Posterior vena cava (tissue), 2 donors: ENCODE measurements at regions not wholly inside any gene's neighbourhood (a gene's known extent, or its start where the extent isn't known, plus 50 kb on each side); places are given as distances from the start of the nearest gene placed in this dataset.
"Not testable (repeated sequence)": the region's sequence is repeated elsewhere in the genome, so short reads cannot be mapped to it uniquely, and the experiment has no call there.

ENCODE experiments used
- DNase-seq: peaks from one replicate; pipeline ENCODE4 v3.0.0-alpha.2; 2020; ENCODE audit warnings: low spot score
- intact Hi-C, 2 donors: fragments of 100-400 bp; cut with DNase I; formaldehyde crosslinking; loops; one replicate each; pipeline versions ENCODE4 v1.14.1 to v1.14.2; 2022 to 2023
- donor health status: DM: yes; HTN: yes; CAD: no.
- donor health status: DM: yes; HTN: yes; CAD: no.

GRCh38 chr2:228507231-228507824 lies 325.8 kb upstream of the SPHKAP start:
- intact Hi-C loops, result no loop called here
- no peak for DNase-seq

- intact Hi-C loops, result no loop called here
- DNase-seq, result no peak
Observed at GRCh38 chr2:228503731-228504130, 322.2 kb upstream of the SPHKAP start.

GRCh38 chr2:228493852-228494251 lies 312.4 kb upstream of the SPHKAP start:
- intact Hi-C loops, result no loop called here
- no peak for DNase-seq

GRCh38 chr2:228479014-228479413 lies 297.5 kb upstream of the SPHKAP start:
- intact Hi-C loops, result no loop called here
- no peak for DNase-seq

- no peak for DNase-seq
- intact Hi-C loops, result no loop called here
Observed at GRCh38 chr2:228474466-228474865, 293.0 kb upstream of the SPHKAP start.

GRCh38 chr2:228469721-228470120 lies 288.2 kb upstream of the SPHKAP start:
- DNase-seq, result no peak
- intact Hi-C loops, result loop anchor here in 1 of 2 donors (5.0 kb wide), 1 partner anchor 177 kb away; no protein-coding TSS in a partner anchor

GRCh38 chr2:228466851-228467250 lies 285.4 kb upstream of the SPHKAP start:
- DNase-seq, result no peak
- intact Hi-C loops, result loop anchor here in 1 of 2 donors (5.0 kb wide), 1 partner anchor 175 kb away; no protein-coding TSS in a partner anchor

GRCh38 chr2:228465408-228465807 lies 283.9 kb upstream of the SPHKAP start:
- intact Hi-C loops, result loop anchor here in 1 of 2 donors (5.0 kb wide), 1 partner anchor 173 kb away; no protein-coding TSS in a partner anchor
- DNase-seq, result no peak

GRCh38 chr2:228458364-228458763 lies 276.9 kb upstream of the SPHKAP start:
- intact Hi-C loops, result no loop called here

GRCh38 chr2:228447266-228447915 lies 265.9 kb upstream of the SPHKAP start:
- DNase-seq, result no peak
- intact Hi-C loops, result no loop called here

More at GRCh38 chr2:228458364-228458763, 276.9 kb upstream of the SPHKAP start:
- no peak for DNase-seq

- no peak for DNase-seq
- intact Hi-C loops, result no loop called here
Observed at GRCh38 chr2:228446734-228447133, 265.2 kb upstream of the SPHKAP start.

GRCh38 chr2:228444161-228444560 lies 262.7 kb upstream of the SPHKAP start:
- no peak for DNase-seq
- intact Hi-C loops, result no loop called here

- intact Hi-C loops, result no loop called here
- DNase-seq, result no peak
Observed at GRCh38 chr2:228433721-228434120, 252.2 kb upstream of the SPHKAP start.

- DNase-seq, result no peak
- intact Hi-C loops, result no loop called here
Observed at GRCh38 chr2:228432116-228432515, 250.6 kb upstream of the SPHKAP start.

GRCh38 chr2:228430986-228431385 lies 249.5 kb upstream of the SPHKAP start:
- DNase-seq, result no peak
- intact Hi-C loops, result no loop called here

- no peak for DNase-seq
- intact Hi-C loops, result no loop called here
Observed at GRCh38 chr2:228426502-228427216, 245.2 kb upstream of the SPHKAP start.

GRCh38 chr2:228425411-228426060 lies 244.0 kb upstream of the SPHKAP start:
- intact Hi-C loops, DNase-seq: not testable (repeated sequence)

GRCh38 chr2:228417956-228418355 lies 236.5 kb upstream of the SPHKAP start:
- DNase-seq, result no peak
- intact Hi-C loops, result no loop called here

GRCh38 chr2:228417526-228417925 lies 236.0 kb upstream of the SPHKAP start:
- DNase-seq, result no peak
- intact Hi-C loops, result no loop called here

- intact Hi-C loops, result no loop called here
- DNase-seq, result no peak
Observed at GRCh38 chr2:228410061-228410460, 228.6 kb upstream of the SPHKAP start.
